ENCODE measurements at regions not wholly inside any gene's neighbourhood (a gene's known extent, or its start where the extent isn't known, plus 50 kb on each side); places are given as distances from the start of the nearest gene placed in this dataset.

GRCh38 chr2:193101591-193101990, 906.9 kb upstream of the TMEFF2 start:
- H3K27ac ChIP-seq (ENCODE audit: low read depth, low read length) = no peak overlapping the region
- H3K4me1 ChIP-seq (ENCODE audit: insufficient read depth, low read length) = no peaks in the 10 kb centered on the region
- no peaks in the 10 kb centered on the region for H4K20me1 ChIP-seq (ENCODE audit: insufficient read depth, low read length)
- no peak for DNase-seq (ENCODE audit: insufficient read length, low spot score, missing footprints)
- no peaks in the 10 kb centered on the region for H3K27me3 ChIP-seq (ENCODE audit: insufficient read depth, low read length)
- no peak overlapping the region for H3K4me2 ChIP-seq (ENCODE audit: insufficient read depth, low read length)
- H3K36me3 ChIP-seq (ENCODE audit: insufficient read depth, low read length) = no peaks in the 10 kb centered on the region
- no peaks in the 10 kb centered on the region for H3K9me3 ChIP-seq (ENCODE audit: low read depth, low read length)
- no peak overlapping the region for H2AFZ ChIP-seq (ENCODE audit: low read length)
- TF ChIP-seq CTCF (IDR thresholded peaks at IDR 0.05; ENCODE audit: extremely low read depth, low read depth, low read length) = no peak
- H3K79me2 ChIP-seq (ENCODE audit: insufficient read depth, low read length) = no peaks in the 10 kb centered on the region
- no peak overlapping the region for H3K4me3 ChIP-seq (ENCODE audit: insufficient read depth, low read length)

GRCh38 chr2:193088026-193088425, 893.3 kb upstream of the TMEFF2 start:
- Histone ChIP-seq H3K36me3 (ENCODE audit: insufficient read depth, low read length) (no peaks in the 10 kb centered on the region), H3K27me3 (ENCODE audit: insufficient read depth, low read length) (no peaks in the 10 kb centered on the region), H4K20me1 (ENCODE audit: insufficient read depth, low read length) (no peaks in the 10 kb centered on the region), H2AFZ (ENCODE audit: low read length) (no peak overlapping the region), H3K9me3 (ENCODE audit: low read depth, low read length) (no peaks in the 10 kb centered on the region), H3K79me2 (ENCODE audit: insufficient read depth, low read length) (no peaks in the 10 kb centered on the region), H3K27ac (ENCODE audit: low read depth, low read length) (no peak overlapping the region), H3K4me3 (ENCODE audit: insufficient read depth, low read length) (no peak overlapping the region), H3K4me2 (ENCODE audit: insufficient read depth, low read length) (no peak overlapping the region), H3K4me1 (ENCODE audit: insufficient read depth, low read length) (no peaks in the 10 kb centered on the region)
- TF ChIP-seq CTCF (IDR thresholded peaks at IDR 0.05; ENCODE audit: extremely low read depth, low read depth, low read length) = no peak
- DNase-seq (ENCODE audit: insufficient read length, low spot score, missing footprints) = no peak

GRCh38 chr2:193076995-193077394, 882.3 kb upstream of the TMEFF2 start:
- Histone ChIP-seq H2AFZ (ENCODE audit: low read length) (no peak overlapping the region), H3K36me3 (ENCODE audit: insufficient read depth, low read length) (no peaks in the 10 kb centered on the region), H3K4me1 (ENCODE audit: insufficient read depth, low read length) (no peaks in the 10 kb centered on the region), H3K9me3 (ENCODE audit: low read depth, low read length) (no peaks in the 10 kb centered on the region), H3K4me2 (ENCODE audit: insufficient read depth, low read length) (no peak overlapping the region), H4K20me1 (ENCODE audit: insufficient read depth, low read length) (no peaks in the 10 kb centered on the region), H3K27ac (ENCODE audit: low read depth, low read length) (no peak overlapping the region), H3K79me2 (ENCODE audit: insufficient read depth, low read length) (no peaks in the 10 kb centered on the region), H3K27me3 (ENCODE audit: insufficient read depth, low read length) (no peaks in the 10 kb centered on the region), H3K4me3 (ENCODE audit: insufficient read depth, low read length) (no peak overlapping the region)
- TF ChIP-seq CTCF (IDR thresholded peaks at IDR 0.05; ENCODE audit: extremely low read depth, low read depth, low read length) = no peak
- DNase-seq (ENCODE audit: insufficient read length, low spot score, missing footprints) = no peak

- no peak overlapping the region for H3K4me3 ChIP-seq (ENCODE audit: insufficient read depth, low read length)
- no peak for DNase-seq (ENCODE audit: insufficient read length, low spot score, missing footprints)
- no peak overlapping the region for H2AFZ ChIP-seq (ENCODE audit: low read length)
- TF ChIP-seq CTCF (IDR thresholded peaks at IDR 0.05; ENCODE audit: extremely low read depth, low read depth, low read length) = no peak
- peaks cover 3% of the 10 kb centered on the region for H3K9me3 ChIP-seq (ENCODE audit: low read depth, low read length)
- no peaks in the 10 kb centered on the region for H3K79me2 ChIP-seq (ENCODE audit: insufficient read depth, low read length)
- H3K36me3 ChIP-seq (ENCODE audit: insufficient read depth, low read length) = no peaks in the 10 kb centered on the region
- H3K27ac ChIP-seq (ENCODE audit: low read depth, low read length) = no peak overlapping the region
- H3K4me2 ChIP-seq (ENCODE audit: insufficient read depth, low read length) = no peak overlapping the region
- H3K27me3 ChIP-seq (ENCODE audit: insufficient read depth, low read length) = no peaks in the 10 kb centered on the region
- H4K20me1 ChIP-seq (ENCODE audit: insufficient read depth, low read length) = no peaks in the 10 kb centered on the region
- no peaks in the 10 kb centered on the region for H3K4me1 ChIP-seq (ENCODE audit: insufficient read depth, low read length)
Measured at GRCh38 chr2:193074933-193075332, 880.2 kb upstream of the TMEFF2 start.

Data from osteoblast (primary cell).